Caco-2 (cell line): ENCODE measurements at regions not wholly inside any gene's neighbourhood (a gene's known extent, or its start where the extent isn't known, plus 50 kb on each side); places are given as distances from the start of the nearest gene placed in this dataset.

Experiments used
- BruUV-seq: library from RNA; stranded (reverse); fragments of 400-500 nt; replicated peaks from 2 replicates; lab custom pipeline; 2021; lab: Mats Ljungman, UMichigan
- CTCF ChIA-PET: fragments of 300-600 bp; sonication (Branson Sonifier 250); formaldehyde crosslinking; loops from one replicate; lab custom pipeline; 2022; ENCODE audit warnings: antibody characterized with exemption; lab: Charles Lee
- POLR2A ChIA-PET: fragments of 300-600 bp; sonication (Branson Sonifier 250); formaldehyde crosslinking; loops from one replicate; lab custom pipeline; 2022; ENCODE audit warnings: antibody characterized with exemption; lab: Charles Lee
- DNase-seq, 2 experiments: peaks; one replicate each; pipeline versions ENCODE4 v3.0.0 to v3.0.0-alpha.2; 2020 to 2022
- H3K27me3 ChIP-seq: replicated peaks from 2 replicates; pipeline ENCODE4 v1.6.0; 2011; ENCODE audit warnings: low read length; ENCODE audit not compliant: control insufficient read depth, insufficient read depth
- H3K36me3 ChIP-seq: 2 replicates; pipeline ENCODE4 v1.5.1; 2011; ENCODE audit warnings: low read length; ENCODE audit not compliant: control insufficient read depth, insufficient read depth
- H3K4me1 ChIP-seq: fragments of 250-450 bp; sonication (Bioruptor Pico); 2 replicates; pipeline ENCODE4 v1.5.1; 2020; ENCODE audit warnings: mild to moderate bottlenecking
- H3K4me3 ChIP-seq: 2 replicates; pipeline ENCODE4 v1.5.1; 2011; ENCODE audit warnings: low read depth, mild to moderate bottlenecking, control low read depth, low read length
- H3K9me3 ChIP-seq: fragments of 250-450 bp; sonication (Bioruptor Pico); 2 replicates; pipeline ENCODE4 v1.5.1; 2020; ENCODE audit warnings: mild to moderate bottlenecking, moderate library complexity
- H3K27ac Mint-ChIP-seq: one replicate; pipeline ENCODE4 v1.8.0; 2022; ENCODE audit warnings: mixed read lengths; ENCODE audit not compliant: unreplicated experiment
- H3K27me3 Mint-ChIP-seq: one replicate; pipeline ENCODE4 v1.8.0; 2022; ENCODE audit warnings: mixed read lengths; ENCODE audit not compliant: insufficient read depth, unreplicated experiment
- H3K36me3 Mint-ChIP-seq: one replicate; pipeline ENCODE4 v1.8.0; 2022; ENCODE audit warnings: mild to moderate bottlenecking, mixed read lengths; ENCODE audit not compliant: insufficient read depth, unreplicated experiment
- H3K4me1 Mint-ChIP-seq: one replicate; pipeline ENCODE4 v1.8.0; 2022; ENCODE audit warnings: low read depth, mixed read lengths; ENCODE audit not compliant: unreplicated experiment
- H3K4me3 Mint-ChIP-seq: one replicate; pipeline ENCODE4 v1.8.0; 2022; ENCODE audit warnings: mild to moderate bottlenecking, moderate library complexity, mixed read lengths; ENCODE audit not compliant: unreplicated experiment
- H3K9me3 Mint-ChIP-seq: one replicate; pipeline ENCODE4 v1.8.0; 2022; ENCODE audit warnings: mixed read lengths; ENCODE audit not compliant: unreplicated experiment
- intact Hi-C: fragments of 100-400 bp; cut with micrococcal nuclease; formaldehyde crosslinking; loops from one replicate; pipeline ENCODE4 v1.10.0; 2022; ENCODE audit not compliant: unreplicated experiment
- TF ChIP-seq, protein P1 (sequence below), 2 experiments: fragments of 200-600 bp in 1 of 2; IDR thresholded peaks; 1 replicate in 1 of 2; 2 replicates in 1 of 2; pipeline versions ENCODE4 v1.5.1 to v1.8.0; 2011 to 2022; ENCODE audit warnings: antibody characterized with exemption in 1 of 2, control low read depth in 1 of 2, inconsistent platforms in 1 of 2, low read depth in 1 of 2, low read length in 1 of 2, mild to moderate bottlenecking in 1 of 2, moderate library complexity in 1 of 2; ENCODE audit not compliant: insufficient read depth in 1 of 2, severe bottlenecking in 1 of 2, unreplicated experiment in 1 of 2

DNA sequence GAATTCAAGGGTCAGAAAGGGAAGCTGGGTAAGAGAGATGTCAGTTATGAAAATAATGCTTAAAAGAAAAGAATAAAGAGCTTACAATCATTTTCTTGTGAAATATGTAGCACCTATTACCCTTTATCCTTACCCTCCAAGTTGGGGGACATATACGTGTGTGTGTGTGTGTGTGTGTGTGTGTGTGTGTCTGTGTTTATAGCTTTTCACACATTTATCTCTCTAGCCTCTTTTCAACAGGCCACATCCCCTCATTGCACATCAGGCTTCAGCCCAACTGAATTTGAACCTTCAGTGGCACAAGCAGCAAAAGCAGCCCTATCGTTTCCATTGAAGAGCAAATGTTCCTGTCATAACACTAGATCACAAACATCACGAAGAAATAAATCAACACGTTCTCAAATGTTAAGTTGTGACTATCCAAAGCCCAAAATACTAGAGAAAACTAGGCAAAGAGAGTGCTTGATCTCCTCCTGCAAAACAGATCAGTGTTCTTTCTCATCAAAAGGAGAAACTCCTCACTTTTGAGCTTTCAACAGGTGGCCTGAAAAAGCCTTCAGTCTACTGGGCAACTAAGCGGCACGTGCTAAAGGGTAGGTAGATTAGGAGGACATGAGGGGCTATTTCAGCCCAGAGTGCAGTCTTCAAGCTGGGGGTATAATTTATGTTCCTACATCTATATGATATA, 416.4 kb downstream of the EFNA5 start:
- intact Hi-C loops: no loop called here
- no peaks in the 10 kb centered on the region for H3K4me1 Mint-ChIP-seq
- no TSS peak for BruUV-seq
- Histone ChIP-seq H3K9me3 (no peaks in the 10 kb centered on the region), H3K4me3 (no peak overlapping the region), H3K27me3 (no peaks in the 10 kb centered on the region), H3K36me3 (no peaks in the 10 kb centered on the region), H3K4me1 (no peaks in the 10 kb centered on the region)
- DNase-seq: no peak
- H3K9me3 Mint-ChIP-seq: no peaks in the 10 kb centered on the region
- H3K36me3 Mint-ChIP-seq: no peaks in the 10 kb centered on the region
- CTCF ChIA-PET: interaction anchor here (0.8 kb wide), 1 partner anchor 318 kb away, joined by 3 read pairs; no protein-coding TSS in a partner anchor
- TF ChIP-seq, protein P1, sequence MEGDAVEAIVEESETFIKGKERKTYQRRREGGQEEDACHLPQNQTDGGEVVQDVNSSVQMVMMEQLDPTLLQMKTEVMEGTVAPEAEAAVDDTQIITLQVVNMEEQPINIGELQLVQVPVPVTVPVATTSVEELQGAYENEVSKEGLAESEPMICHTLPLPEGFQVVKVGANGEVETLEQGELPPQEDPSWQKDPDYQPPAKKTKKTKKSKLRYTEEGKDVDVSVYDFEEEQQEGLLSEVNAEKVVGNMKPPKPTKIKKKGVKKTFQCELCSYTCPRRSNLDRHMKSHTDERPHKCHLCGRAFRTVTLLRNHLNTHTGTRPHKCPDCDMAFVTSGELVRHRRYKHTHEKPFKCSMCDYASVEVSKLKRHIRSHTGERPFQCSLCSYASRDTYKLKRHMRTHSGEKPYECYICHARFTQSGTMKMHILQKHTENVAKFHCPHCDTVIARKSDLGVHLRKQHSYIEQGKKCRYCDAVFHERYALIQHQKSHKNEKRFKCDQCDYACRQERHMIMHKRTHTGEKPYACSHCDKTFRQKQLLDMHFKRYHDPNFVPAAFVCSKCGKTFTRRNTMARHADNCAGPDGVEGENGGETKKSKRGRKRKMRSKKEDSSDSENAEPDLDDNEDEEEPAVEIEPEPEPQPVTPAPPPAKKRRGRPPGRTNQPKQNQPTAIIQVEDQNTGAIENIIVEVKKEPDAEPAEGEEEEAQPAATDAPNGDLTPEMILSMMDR (IDR thresholded peaks at IDR 0.05; ENCODE audit: insufficient read depth in 1 of 2, low read depth in 1 of 2, low read length in 1 of 2, severe bottlenecking in 1 of 2, unreplicated experiment in 1 of 2): no peak
- no peak overlapping the region for H3K27ac Mint-ChIP-seq
- peaks cover 4% of the 10 kb centered on the region for H3K27me3 Mint-ChIP-seq
- no peak overlapping the region for H3K4me3 Mint-ChIP-seq
- POLR2A ChIA-PET: no interaction called here

DNA sequence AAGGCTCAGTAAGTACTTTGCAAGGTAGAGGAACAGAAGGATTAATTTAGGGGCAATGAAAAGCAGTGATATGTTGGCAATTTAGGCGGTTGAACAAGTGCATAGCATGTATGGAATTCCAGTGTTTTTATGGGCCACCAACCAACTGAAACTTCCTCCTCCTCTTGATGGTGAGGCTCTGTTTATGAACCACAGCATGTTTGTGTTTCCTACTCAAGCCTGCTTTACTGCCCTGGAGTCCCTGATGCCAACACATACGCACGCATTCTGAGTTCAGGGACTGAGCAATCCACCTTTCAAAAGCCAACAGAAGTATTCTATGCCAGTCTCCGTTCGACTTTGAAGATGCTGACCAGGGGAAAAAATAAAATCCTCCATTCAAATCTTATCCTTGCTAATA, 417.5 kb downstream of the EFNA5 start:
- H3K4me3 Mint-ChIP-seq: no peak overlapping the region
- no peaks in the 10 kb centered on the region for H3K36me3 Mint-ChIP-seq
- no peaks in the 10 kb centered on the region for H3K4me1 Mint-ChIP-seq
- H3K27me3 Mint-ChIP-seq: peaks cover 6% of the 10 kb centered on the region
- ChIA-PET CTCF (no interaction called here), POLR2A (no interaction called here)
- H3K27ac Mint-ChIP-seq: no peak overlapping the region
- H3K9me3 ChIP-seq: no peaks in the 10 kb centered on the region
- no peaks in the 10 kb centered on the region for H3K9me3 Mint-ChIP-seq
- DNase-seq: no peak
- TF ChIP-seq, protein P1 (IDR thresholded peaks at IDR 0.05; ENCODE audit: insufficient read depth in 1 of 2, low read depth in 1 of 2, low read length in 1 of 2, severe bottlenecking in 1 of 2, unreplicated experiment in 1 of 2): no peak
- intact Hi-C loops: no loop called here
- no peaks in the 10 kb centered on the region for H3K4me1 ChIP-seq
- no peak overlapping the region for H3K4me3 ChIP-seq
- no peaks in the 10 kb centered on the region for H3K27me3 ChIP-seq
- no TSS peak for BruUV-seq
- no peaks in the 10 kb centered on the region for H3K36me3 ChIP-seq

DNA sequence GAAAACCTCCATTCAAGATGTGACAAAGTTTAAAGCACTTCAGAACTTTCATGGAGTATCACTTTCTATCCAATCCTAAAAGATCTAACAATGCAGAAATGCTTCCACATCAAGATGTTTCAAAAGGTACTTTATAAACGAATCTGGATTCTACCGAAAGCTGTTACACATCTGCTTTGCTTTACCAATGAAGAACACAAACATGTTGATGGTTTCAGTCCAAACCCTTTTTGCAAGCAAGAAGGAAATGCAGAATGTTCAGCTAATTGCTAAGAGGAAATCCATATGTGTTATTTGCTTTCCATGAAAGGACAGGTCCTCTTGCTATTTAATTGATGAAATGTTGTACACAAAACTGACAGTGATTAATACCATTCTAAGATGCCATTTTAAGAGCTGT, 419.6 kb downstream of the EFNA5 start:
- Mint-ChIP-seq H3K9me3 (no peaks in the 10 kb centered on the region), H3K27ac (no peak overlapping the region), H3K36me3 (no peaks in the 10 kb centered on the region), H3K4me3 (no peak overlapping the region), H3K4me1 (no peaks in the 10 kb centered on the region), H3K27me3 (peaks cover 6% of the 10 kb centered on the region)
- ChIA-PET POLR2A (no interaction called here), CTCF (no interaction called here)
- Histone ChIP-seq H3K9me3 (no peaks in the 10 kb centered on the region), H3K36me3 (no peaks in the 10 kb centered on the region), H3K4me1 (no peaks in the 10 kb centered on the region), H3K27me3 (no peaks in the 10 kb centered on the region), H3K4me3 (no peak overlapping the region)
- TF ChIP-seq, protein P1 (IDR thresholded peaks at IDR 0.05; ENCODE audit: insufficient read depth in 1 of 2, low read depth in 1 of 2, low read length in 1 of 2, severe bottlenecking in 1 of 2, unreplicated experiment in 1 of 2): no peak
- intact Hi-C loops: no loop called here
- no TSS peak for BruUV-seq
- no peak for DNase-seq
